ENCODE measurements at regions not wholly inside any gene's neighbourhood (a gene's known extent, or its start where the extent isn't known, plus 50 kb on each side); places are given as distances from the start of the nearest gene placed in this dataset.

- TF ChIP-seq NFATC3 (IDR thresholded peaks at IDR 0.05) = no peak
- TF ChIP-seq CBFB (CRISPR knock-in tag; IDR thresholded peaks at IDR 0.05) = no peak
- TF ChIP-seq, protein P1, sequence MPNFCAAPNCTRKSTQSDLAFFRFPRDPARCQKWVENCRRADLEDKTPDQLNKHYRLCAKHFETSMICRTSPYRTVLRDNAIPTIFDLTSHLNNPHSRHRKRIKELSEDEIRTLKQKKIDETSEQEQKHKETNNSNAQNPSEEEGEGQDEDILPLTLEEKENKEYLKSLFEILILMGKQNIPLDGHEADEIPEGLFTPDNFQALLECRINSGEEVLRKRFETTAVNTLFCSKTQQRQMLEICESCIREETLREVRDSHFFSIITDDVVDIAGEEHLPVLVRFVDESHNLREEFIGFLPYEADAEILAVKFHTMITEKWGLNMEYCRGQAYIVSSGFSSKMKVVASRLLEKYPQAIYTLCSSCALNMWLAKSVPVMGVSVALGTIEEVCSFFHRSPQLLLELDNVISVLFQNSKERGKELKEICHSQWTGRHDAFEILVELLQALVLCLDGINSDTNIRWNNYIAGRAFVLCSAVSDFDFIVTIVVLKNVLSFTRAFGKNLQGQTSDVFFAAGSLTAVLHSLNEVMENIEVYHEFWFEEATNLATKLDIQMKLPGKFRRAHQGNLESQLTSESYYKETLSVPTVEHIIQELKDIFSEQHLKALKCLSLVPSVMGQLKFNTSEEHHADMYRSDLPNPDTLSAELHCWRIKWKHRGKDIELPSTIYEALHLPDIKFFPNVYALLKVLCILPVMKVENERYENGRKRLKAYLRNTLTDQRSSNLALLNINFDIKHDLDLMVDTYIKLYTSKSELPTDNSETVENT (CRISPR knock-in tag; IDR thresholded peaks at IDR 0.05) = no peak
- TF ChIP-seq, protein P2, sequence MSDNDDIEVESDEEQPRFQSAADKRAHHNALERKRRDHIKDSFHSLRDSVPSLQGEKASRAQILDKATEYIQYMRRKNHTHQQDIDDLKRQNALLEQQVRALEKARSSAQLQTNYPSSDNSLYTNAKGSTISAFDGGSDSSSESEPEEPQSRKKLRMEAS (CRISPR knock-in tag; IDR thresholded peaks at IDR 0.05) = no peak
- TF ChIP-seq PCBP1 (IDR thresholded peaks at IDR 0.05; ENCODE audit: low read depth, low read length, poor library complexity, severe bottlenecking) = no peak
- no peak for TF ChIP-seq ZNF830 (CRISPR knock-in tag; IDR thresholded peaks at IDR 0.05)
- TF ChIP-seq ATF1 (CRISPR knock-in tag; IDR thresholded peaks at IDR 0.05) = no peak
- no peak for TF ChIP-seq ATF1 (tag; IDR thresholded peaks at IDR 0.05)
- no peak for TF ChIP-seq PHB2 (IDR thresholded peaks at IDR 0.05; ENCODE audit: low read depth)
- no peak for TF ChIP-seq EZH2 (IDR thresholded peaks at IDR 0.05; ENCODE audit: borderline replicate concordance, low read depth, low read length)
- TF ChIP-seq, protein P3, sequence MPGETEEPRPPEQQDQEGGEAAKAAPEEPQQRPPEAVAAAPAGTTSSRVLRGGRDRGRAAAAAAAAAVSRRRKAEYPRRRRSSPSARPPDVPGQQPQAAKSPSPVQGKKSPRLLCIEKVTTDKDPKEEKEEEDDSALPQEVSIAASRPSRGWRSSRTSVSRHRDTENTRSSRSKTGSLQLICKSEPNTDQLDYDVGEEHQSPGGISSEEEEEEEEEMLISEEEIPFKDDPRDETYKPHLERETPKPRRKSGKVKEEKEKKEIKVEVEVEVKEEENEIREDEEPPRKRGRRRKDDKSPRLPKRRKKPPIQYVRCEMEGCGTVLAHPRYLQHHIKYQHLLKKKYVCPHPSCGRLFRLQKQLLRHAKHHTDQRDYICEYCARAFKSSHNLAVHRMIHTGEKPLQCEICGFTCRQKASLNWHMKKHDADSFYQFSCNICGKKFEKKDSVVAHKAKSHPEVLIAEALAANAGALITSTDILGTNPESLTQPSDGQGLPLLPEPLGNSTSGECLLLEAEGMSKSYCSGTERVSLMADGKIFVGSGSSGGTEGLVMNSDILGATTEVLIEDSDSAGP (CRISPR knock-in tag; IDR thresholded peaks at IDR 0.05) = no peak
- no peak for TF ChIP-seq POLR2A (conservative IDR thresholded peaks at IDR 0.05)
- TF ChIP-seq MTA3 (IDR thresholded peaks at IDR 0.05; ENCODE audit: borderline replicate concordance) = no peak
- TF ChIP-seq MXI1 (IDR thresholded peaks at IDR 0.05; ENCODE audit: low read depth, low read length) = no peak
Observed at GRCh38 chr12:108410689-108411088, 71.6 kb upstream of the CMKLR1 start.

All from K562 (cell line).